Urinary bladder (tissue), 3 donors: ENCODE measurements at regions not wholly inside any gene's neighbourhood (a gene's known extent, or its start where the extent isn't known, plus 50 kb on each side); places are given as distances from the start of the nearest gene placed in this dataset.
"Not testable (repeated sequence)": the region's sequence is repeated elsewhere in the genome, so short reads cannot be mapped to it uniquely, and the experiment has no call there.

Experiments
- DNase-seq: peaks from one replicate; pipeline ENCODE4 v3.0.0-alpha.2; 2015; ENCODE audit errors: extremely low spot score
- H3K27ac ChIP-seq: one replicate; pipeline ENCODE4 v1.5.1; 2013; ENCODE audit warnings: low read depth, mild to moderate bottlenecking, moderate library complexity
- H3K36me3 ChIP-seq: one replicate; pipeline ENCODE4 v1.6.1; 2013; ENCODE audit warnings: mild to moderate bottlenecking, moderate library complexity; ENCODE audit not compliant: insufficient read depth
- H3K4me1 ChIP-seq: one replicate; pipeline ENCODE4 v1.6.1; 2013; ENCODE audit warnings: mild to moderate bottlenecking, moderate library complexity; ENCODE audit not compliant: insufficient read depth
- H3K4me3 ChIP-seq: one replicate; pipeline ENCODE4 v1.5.1; 2013; ENCODE audit warnings: low read depth, low read length
- WGBS: extraction: QIAGEN DNeasy Blood & Tissue Kit; methylation state at CpG from one replicate; pipeline ENCODE4 v1.1.7; 2013; 5-methylcytosine and 5-hydroxymethylcytosine counted together
- donor health status: healthy with polysubstance abuse.
- donor health status: healthy.

- Histone ChIP-seq H3K4me1 (no peaks in the 10 kb centered on the region), H3K27ac (no peak overlapping the region), H3K4me3 (no peak overlapping the region), H3K36me3 (no peaks in the 10 kb centered on the region)
- DNase-seq, result no peak
- 75% methylated on average over 11 of the region's 11 CpGs for WGBS
These were observed 901.0 kb downstream of the BRD1 start for GRCh38 chr22:48926643-48927042.

- Histone ChIP-seq H3K4me1 (no peaks in the 10 kb centered on the region), H3K36me3 (no peaks in the 10 kb centered on the region), H3K4me3 (no peak overlapping the region), H3K27ac (no peak overlapping the region)
- no peak for DNase-seq
- 38% methylated on average over 3 of the region's 3 CpGs for WGBS
These were observed 901.5 kb downstream of the BRD1 start for GRCh38 chr22:48926136-48926535.

- Histone ChIP-seq H3K36me3 (no peaks in the 10 kb centered on the region), H3K4me1 (no peaks in the 10 kb centered on the region), H3K27ac (no peak overlapping the region), H3K4me3 (no peak overlapping the region)
- WGBS, result 83% methylated on average over 5 of the region's 5 CpGs
- no peak for DNase-seq
These were observed 902.2 kb downstream of the BRD1 start for GRCh38 chr22:48925450-48925849.

GRCh38 chr22:48923996-48924395 lies 903.7 kb downstream of the BRD1 start:
- Histone ChIP-seq H3K36me3 (no peaks in the 10 kb centered on the region), H3K4me1 (no peaks in the 10 kb centered on the region), H3K4me3 (no peak overlapping the region), H3K27ac (no peak overlapping the region)
- WGBS, result 63% methylated on average over 9 of the region's 9 CpGs
- DNase-seq, result no peak

GRCh38 chr22:48923165-48923865 lies 904.4 kb downstream of the BRD1 start:
- DNase-seq, result no peak
- no peak overlapping the region for H3K4me3 ChIP-seq
- H3K4me1 ChIP-seq, result no peaks in the 10 kb centered on the region
- no peak overlapping the region for H3K27ac ChIP-seq
- H3K36me3 ChIP-seq, result no peaks in the 10 kb centered on the region
- 79% methylated on average over 14 of the region's 14 CpGs for WGBS

- H3K4me1 ChIP-seq, result no peaks in the 10 kb centered on the region
- H3K4me3 ChIP-seq, result no peak overlapping the region
- 85% methylated on average over 13 of the region's 13 CpGs for WGBS
- no peak for DNase-seq
- H3K36me3 ChIP-seq, result no peaks in the 10 kb centered on the region
- no peak overlapping the region for H3K27ac ChIP-seq
These were observed 906.2 kb downstream of the BRD1 start for GRCh38 chr22:48921411-48921903.

- H3K4me3 ChIP-seq, result no peak overlapping the region
- WGBS, result 22% methylated on average over 13 of the region's 13 CpGs
- H3K4me1 ChIP-seq, result no peaks in the 10 kb centered on the region
- H3K36me3 ChIP-seq, result no peaks in the 10 kb centered on the region
- DNase-seq, result peak; percentile 2
- H3K27ac ChIP-seq, result no peak overlapping the region
These were observed 906.9 kb downstream of the BRD1 start for GRCh38 chr22:48920776-48921241.

GRCh38 chr22:48919851-48920589 lies 907.7 kb downstream of the BRD1 start:
- no peak overlapping the region for H3K4me3 ChIP-seq
- WGBS, result 68% methylated on average over 17 of the region's 17 CpGs
- DNase-seq, result no peak
- H3K36me3 ChIP-seq, result no peaks in the 10 kb centered on the region
- H3K27ac ChIP-seq, result no peak overlapping the region
- no peaks in the 10 kb centered on the region for H3K4me1 ChIP-seq

- Histone ChIP-seq H3K27ac (no peak overlapping the region), H3K4me1 (no peaks in the 10 kb centered on the region), H3K36me3 (no peaks in the 10 kb centered on the region), H3K4me3 (no peak overlapping the region)
- 61% methylated on average over 18 of the region's 18 CpGs for WGBS
- DNase-seq, result no peak
These were observed 908.5 kb downstream of the BRD1 start for GRCh38 chr22:48919187-48919590.

- no peaks in the 10 kb centered on the region for H3K36me3 ChIP-seq
- no peaks in the 10 kb centered on the region for H3K4me1 ChIP-seq
- DNase-seq, result no peak
- H3K4me3 ChIP-seq, result no peak overlapping the region
- 37% methylated on average over 7 of the region's 7 CpGs for WGBS
- H3K27ac ChIP-seq, result no peak overlapping the region
These were observed 909.0 kb downstream of the BRD1 start for GRCh38 chr22:48918585-48919186.

GRCh38 chr22:48912356-48913066 lies 915.2 kb downstream of the BRD1 start:
- H3K27ac ChIP-seq, H3K36me3 ChIP-seq, H3K4me1 ChIP-seq, H3K4me3 ChIP-seq, DNase-seq: not testable (repeated sequence)
- WGBS, result 73% methylated on average over 7 of the region's 7 CpGs

GRCh38 chr22:48911647-48912046 lies 916.0 kb downstream of the BRD1 start:
- H3K4me3 ChIP-seq, H3K4me1 ChIP-seq, DNase-seq, H3K27ac ChIP-seq, H3K36me3 ChIP-seq: not testable (repeated sequence)
- 92% methylated on average over 4 of the region's 5 CpGs for WGBS

GRCh38 chr22:48911067-48911466 lies 916.6 kb downstream of the BRD1 start:
- not testable (repeated sequence) for H3K36me3 ChIP-seq, DNase-seq, H3K27ac ChIP-seq, H3K4me1 ChIP-seq, H3K4me3 ChIP-seq
- WGBS, result 88% methylated on average over 2 of the region's 4 CpGs
